HG03139 (cell line): ENCODE measurements at regions not wholly inside any gene's neighbourhood (a gene's known extent, or its start where the extent isn't known, plus 50 kb on each side); places are given as distances from the start of the nearest gene placed in this dataset.

Experiments
- ATAC-seq: cut with Tn5 transposase; IDR thresholded peaks from one replicate; pipeline ENCODE4 v1.9.1; 2021; ENCODE audit not compliant: unreplicated experiment

DNA sequence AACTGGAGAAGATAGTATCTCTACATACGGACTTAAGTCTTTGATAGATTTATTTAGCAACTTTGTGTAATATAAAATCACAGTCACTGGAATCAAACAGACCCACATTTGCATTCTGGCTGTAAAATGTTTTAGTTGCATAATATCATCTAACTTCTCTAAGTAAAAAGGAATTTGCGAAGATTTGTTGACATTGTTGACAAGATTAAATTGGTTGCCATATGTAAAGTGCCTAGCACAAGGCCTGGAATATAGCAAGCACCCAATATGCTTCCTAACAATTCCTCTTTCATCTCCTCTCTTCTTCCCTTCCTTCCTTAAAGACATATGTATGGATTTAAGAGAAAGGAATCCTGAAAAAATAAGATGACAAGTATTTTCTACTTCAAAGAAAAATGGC is 295.4 kb upstream of the PPFIA2 start:
- no peak for ATAC-seq

- ATAC-seq = no peak
Observed at GRCh38 chr12:82047446-82047845, 288.3 kb upstream of the PPFIA2 start.

- no peak for ATAC-seq
Observed at GRCh38 chr12:82040987-82041743, 282.0 kb upstream of the PPFIA2 start.

DNA sequence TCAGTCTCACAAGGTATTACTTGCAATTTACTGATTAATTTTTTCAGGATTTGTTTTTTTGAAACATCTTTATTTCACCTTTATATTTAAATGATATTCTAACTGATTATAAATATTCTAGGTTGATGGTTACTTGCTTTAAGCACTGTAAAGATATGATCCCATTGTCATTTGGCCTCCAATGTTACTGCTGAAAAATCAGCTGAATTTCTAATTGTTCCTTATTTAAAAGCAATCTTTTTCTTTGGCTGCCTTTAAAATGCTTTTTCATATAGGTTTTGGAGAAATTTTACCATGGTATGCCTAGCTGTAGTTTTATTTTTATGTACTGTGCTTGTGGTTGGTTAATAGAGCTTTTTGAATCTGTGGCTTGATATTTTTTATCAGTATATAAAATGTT is 275.6 kb upstream of the PPFIA2 start:
- ATAC-seq = no peak

DNA sequence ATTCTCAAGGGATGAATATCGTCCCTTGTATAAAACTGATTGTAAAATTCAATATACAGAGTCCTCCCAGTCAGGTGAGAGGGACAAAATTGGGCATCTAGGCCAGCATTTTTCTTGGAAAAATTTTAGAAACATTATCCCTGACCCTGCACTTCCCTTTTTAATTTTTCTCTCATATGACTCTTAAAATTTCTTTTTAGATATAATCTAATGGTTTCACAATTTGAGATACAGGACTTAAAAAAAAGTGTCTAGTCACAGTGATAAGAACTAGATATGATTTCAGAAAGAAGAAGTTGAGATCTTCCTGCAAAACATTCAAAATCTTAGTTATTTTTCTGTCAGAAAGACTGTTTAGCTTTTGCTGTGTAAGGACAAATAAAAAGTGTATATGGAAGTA is 270.8 kb upstream of the PPFIA2 start:
- ATAC-seq = no peak

DNA sequence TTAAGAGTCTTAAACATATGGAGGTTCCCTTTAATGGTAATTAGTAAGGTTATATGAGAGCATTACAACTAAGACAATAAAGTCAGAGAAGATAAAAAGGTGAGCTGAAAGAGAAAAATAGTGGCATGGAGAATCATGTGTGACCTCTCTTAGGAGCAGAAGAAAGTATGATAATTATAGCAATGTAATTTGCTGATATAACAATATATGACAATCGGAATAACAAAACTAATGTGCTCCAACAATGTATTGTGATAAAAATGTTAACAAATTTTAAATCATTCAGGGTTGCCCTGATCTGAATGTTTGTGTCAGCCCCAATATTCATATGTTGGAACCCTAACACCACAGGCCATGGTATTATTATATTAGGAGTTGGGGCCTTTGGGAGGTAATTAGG is 269.6 kb upstream of the PPFIA2 start:
- no peak for ATAC-seq

DNA sequence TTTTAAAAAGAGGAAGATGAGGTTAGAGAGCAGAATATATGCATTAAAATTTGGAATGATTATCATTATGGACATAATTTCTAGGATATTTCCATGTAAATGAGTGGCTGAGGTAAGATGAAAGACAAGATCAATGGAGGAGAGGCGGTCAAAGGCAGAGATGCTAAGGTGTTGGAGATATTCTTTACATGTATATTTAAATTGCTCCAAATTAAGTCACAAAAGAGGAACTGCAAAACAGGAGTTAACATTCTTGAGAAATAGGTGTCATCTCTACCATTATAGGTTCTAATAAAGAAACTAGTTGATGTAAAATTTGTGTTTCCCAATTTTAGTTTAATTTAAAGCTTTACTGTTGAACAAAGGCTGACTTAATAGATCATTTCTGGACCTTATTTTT is 268.5 kb upstream of the PPFIA2 start:
- no peak for ATAC-seq

GRCh38 chr12:82025462-82025861 is 266.3 kb upstream of the PPFIA2 start:
- no peak for ATAC-seq

GRCh38 chr12:82019533-82019932 is 260.4 kb upstream of the PPFIA2 start:
- no peak for ATAC-seq

GRCh38 chr12:82015623-82016347 is 256.6 kb upstream of the PPFIA2 start:
- ATAC-seq = peak; percentile 96

- ATAC-seq = no peak
Observed at GRCh38 chr12:82012176-82012575, 253.0 kb upstream of the PPFIA2 start.

DNA sequence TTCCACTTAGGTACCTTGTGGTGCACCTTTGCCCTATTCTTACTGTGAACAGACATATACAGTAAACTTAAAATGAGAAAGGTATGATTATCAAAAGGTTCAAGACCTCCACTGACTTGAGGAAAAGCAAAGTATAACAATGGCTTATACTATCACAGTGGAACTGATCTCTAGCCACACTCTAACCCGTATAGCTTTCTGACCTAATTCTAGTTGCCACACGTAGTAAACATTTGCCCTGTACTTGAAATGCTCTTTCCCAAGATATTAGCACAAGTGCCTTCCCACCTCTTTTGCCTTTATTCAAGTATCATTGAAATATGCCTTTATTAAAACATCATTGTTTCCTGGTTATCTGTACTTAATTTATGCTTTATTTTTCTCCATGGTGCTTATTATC is 250.4 kb upstream of the PPFIA2 start:
- no peak for ATAC-seq

DNA sequence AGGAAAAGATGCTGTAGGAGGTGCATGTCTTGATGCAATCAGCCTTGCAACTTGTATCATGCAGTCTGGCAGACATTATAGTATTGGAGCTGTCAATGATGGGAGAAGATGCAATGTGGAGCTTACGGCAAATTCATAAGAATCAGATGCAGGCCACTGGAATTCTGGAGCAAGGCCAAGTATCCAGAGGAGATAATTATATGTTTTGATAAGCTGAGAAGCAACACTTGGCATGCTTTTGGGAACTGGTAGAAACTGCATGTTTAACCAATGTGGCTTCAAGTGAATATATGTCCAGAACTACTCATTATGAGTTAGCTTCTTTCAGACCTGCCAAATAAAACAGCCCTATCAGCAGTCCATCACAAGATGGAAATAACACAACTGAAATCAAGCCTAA is 249.1 kb upstream of the PPFIA2 start:
- ATAC-seq = no peak

- no peak for ATAC-seq
Observed at GRCh38 chr12:81998761-81999378, 239.7 kb upstream of the PPFIA2 start.

- ATAC-seq = no peak
Observed at GRCh38 chr12:81992461-81992860, 233.3 kb upstream of the PPFIA2 start.

DNA sequence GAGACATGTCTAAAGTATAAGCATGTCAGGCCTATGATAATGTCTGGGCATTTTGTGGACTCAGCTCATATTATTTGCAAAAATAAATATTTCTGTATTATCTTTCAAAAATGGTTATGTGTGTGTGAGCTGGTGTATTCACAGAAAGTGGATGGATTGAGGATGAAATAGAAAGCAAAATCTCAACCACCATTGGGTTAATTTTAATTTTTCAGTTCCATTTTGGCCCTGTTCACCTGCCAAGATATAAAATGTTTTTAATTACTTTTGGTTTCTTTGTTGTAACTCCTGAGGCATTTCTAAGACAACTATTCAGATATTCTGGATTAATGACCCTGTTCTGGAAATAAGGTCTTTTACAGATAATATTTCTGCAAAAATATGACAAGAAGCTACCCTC is 232.7 kb upstream of the PPFIA2 start:
- no peak for ATAC-seq

DNA sequence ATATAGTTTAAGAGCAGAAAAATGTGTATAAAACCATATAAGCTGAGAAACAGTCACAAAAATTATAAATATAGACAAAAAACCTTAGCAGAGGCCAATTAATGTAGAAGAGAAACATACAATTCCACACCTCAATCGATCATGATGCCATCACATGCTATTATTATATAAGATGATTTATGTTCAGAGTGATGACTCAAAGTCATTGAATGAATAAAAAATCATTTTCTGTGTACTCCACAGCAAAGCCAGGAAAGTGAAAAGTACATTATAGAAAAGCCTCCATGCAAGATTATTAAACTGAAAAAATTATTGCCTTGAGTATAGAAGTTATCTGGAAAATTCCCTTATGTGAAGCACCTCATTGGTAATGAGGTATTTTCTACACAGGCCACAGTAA is 229.2 kb upstream of the PPFIA2 start:
- no peak for ATAC-seq

DNA sequence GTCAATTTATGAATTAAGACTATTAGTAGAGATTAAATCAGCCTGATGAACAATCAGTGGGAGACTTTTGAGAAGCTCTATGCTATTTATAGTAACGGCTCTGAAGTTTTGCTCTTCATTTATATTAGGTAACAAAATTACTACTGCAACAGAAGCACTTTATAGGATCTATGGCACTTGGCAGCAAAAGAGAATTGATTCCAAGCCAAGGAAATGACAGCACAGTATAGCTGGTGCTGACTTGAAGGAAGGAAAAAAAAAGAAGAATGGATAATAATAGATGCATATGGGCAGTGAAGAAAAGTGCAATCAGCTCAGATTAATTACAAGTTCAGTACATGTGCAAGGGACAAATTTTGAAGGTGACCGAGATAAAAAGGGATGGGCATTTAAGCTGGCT is 228.2 kb upstream of the PPFIA2 start:
- ATAC-seq = no peak

GRCh38 chr12:81976661-81977060 is 217.5 kb upstream of the PPFIA2 start:
- no peak for ATAC-seq

- ATAC-seq = no peak
Observed at GRCh38 chr12:81974762-81975161, 215.6 kb upstream of the PPFIA2 start.

DNA sequence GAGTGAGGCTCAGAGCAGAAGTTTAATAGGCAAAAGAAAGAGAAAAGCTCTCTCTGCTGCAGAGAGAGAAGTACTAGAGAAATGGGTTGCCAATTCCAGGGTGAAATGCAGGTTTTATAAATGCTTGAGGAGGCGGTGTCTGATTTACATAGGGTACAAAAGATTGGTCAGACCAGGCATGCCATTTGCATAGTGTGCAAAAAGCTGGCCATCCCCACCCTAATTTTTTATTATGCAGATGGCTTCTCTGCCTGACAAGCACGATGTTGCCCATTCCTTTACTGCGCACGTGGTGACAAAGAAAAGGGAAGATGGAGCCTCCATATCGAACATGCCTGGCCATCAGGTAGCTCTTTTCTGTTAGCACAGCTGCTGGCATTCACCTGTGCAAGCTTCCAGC is 209.3 kb upstream of the PPFIA2 start:
- no peak for ATAC-seq

- no peak for ATAC-seq
Observed at GRCh38 chr12:81963636-81964035, 204.5 kb upstream of the PPFIA2 start.
